PFSK-1 (cell line): ENCODE measurements at regions not wholly inside any gene's neighbourhood (a gene's known extent, or its start where the extent isn't known, plus 50 kb on each side); places are given as distances from the start of the nearest gene placed in this dataset.

Experiments
- FOXP2 ChIP-seq: optimal IDR thresholded peaks from 2 replicates; pipeline ENCODE3; 2011; ENCODE audit warnings: borderline replicate concordance, control low read depth, inconsistent platforms; ENCODE audit not compliant: insufficient read depth; ENCODE audit errors: extremely low read length, extremely low read depth
- POLR2AphosphoS5 ChIP-seq: IDR thresholded peaks from 2 replicates; pipeline ENCODE4 v1.6.1; 2012; ENCODE audit warnings: low read depth, mild to moderate bottlenecking, control low read depth, low read length, moderate library complexity
- REST ChIP-seq, 2 experiments: IDR thresholded peaks; 2 replicates each; pipeline versions ENCODE4 v1.6.1 to v1.8.0; 2011 to 2012; ENCODE audit warnings: low read depth in 2 of 2, low read length in 2 of 2, control low read depth in 1 of 2, inconsistent platforms in 1 of 2, mild to moderate bottlenecking in 1 of 2, moderate library complexity in 1 of 2; ENCODE audit not compliant: insufficient read depth in 1 of 2
- SIN3A ChIP-seq: IDR thresholded peaks from 2 replicates; pipeline ENCODE4 v1.6.1; 2012; ENCODE audit warnings: mild to moderate bottlenecking, low read length, moderate library complexity, borderline replicate concordance; ENCODE audit not compliant: insufficient read depth
- TAF1 ChIP-seq: IDR thresholded peaks from 2 replicates; pipeline ENCODE4 v1.6.1; 2012; ENCODE audit warnings: low read length, control low read depth, borderline replicate concordance; ENCODE audit not compliant: insufficient read depth

GRCh38 chr21:19468991-19469715 is 1065.6 kb upstream of the TMPRSS15 start:
- TF ChIP-seq POLR2AphosphoS5, result no peak
- no peak for TF ChIP-seq TAF1
- no peak for TF ChIP-seq SIN3A
- no peak for TF ChIP-seq FOXP2
- TF ChIP-seq REST (IDR thresholded peaks at IDR 0.05; ENCODE audit: insufficient read depth in 1 of 2, low read depth in 2 of 2, low read length in 2 of 2), result no peak

DNA sequence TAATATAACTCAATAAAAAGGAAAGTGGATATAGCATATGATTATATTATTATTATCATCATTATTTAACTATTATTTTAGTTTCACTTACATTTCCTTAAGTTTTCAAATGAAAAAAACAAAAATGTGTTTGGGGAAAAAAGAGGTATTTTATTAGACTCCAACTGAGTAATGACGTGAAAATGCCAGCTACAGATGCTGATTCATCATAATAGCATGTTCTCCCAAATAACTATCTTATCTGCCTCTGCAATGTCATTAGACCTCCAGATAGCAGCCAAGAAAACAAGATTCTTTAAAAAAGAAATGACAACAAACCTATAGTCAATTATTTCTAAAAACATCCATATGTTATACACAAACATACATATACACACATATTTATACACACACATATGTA is 1071.9 kb upstream of the TMPRSS15 start:
- no peak for TF ChIP-seq REST (IDR thresholded peaks at IDR 0.05; ENCODE audit: insufficient read depth in 1 of 2, low read depth in 2 of 2, low read length in 2 of 2)
- TF ChIP-seq SIN3A, result no peak
- TF ChIP-seq TAF1, result no peak
- no peak for TF ChIP-seq FOXP2
- TF ChIP-seq POLR2AphosphoS5, result no peak

DNA sequence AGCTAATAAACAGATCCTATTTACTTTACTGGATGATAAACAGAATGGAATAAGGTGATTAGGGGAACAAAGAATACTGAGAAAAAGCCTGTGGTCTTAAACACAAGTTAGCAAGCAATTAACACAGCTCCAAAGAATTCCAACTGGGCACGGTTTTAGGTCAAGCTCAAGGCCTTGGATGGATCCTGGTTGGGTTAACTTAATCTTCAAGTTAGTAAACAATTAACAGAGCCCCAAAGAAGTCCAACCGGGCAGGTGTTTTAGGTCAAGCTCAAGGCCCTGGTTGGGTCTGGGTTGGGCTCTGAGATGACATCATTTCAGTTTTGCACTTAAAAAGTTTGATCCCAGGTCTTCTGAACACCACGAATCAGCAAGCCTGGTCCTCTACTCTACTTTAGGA is 1086.3 kb upstream of the TMPRSS15 start:
- TF ChIP-seq FOXP2, result no peak
- TF ChIP-seq TAF1, result no peak
- no peak for TF ChIP-seq REST (IDR thresholded peaks at IDR 0.05; ENCODE audit: insufficient read depth in 1 of 2, low read depth in 2 of 2, low read length in 2 of 2)
- no peak for TF ChIP-seq POLR2AphosphoS5
- no peak for TF ChIP-seq SIN3A

GRCh38 chr21:19490481-19490880 is 1086.9 kb upstream of the TMPRSS15 start:
- TF ChIP-seq REST (IDR thresholded peaks at IDR 0.05; ENCODE audit: insufficient read depth in 1 of 2, low read depth in 2 of 2, low read length in 2 of 2) (no peak), SIN3A (no peak), TAF1 (no peak), POLR2AphosphoS5 (no peak)

DNA sequence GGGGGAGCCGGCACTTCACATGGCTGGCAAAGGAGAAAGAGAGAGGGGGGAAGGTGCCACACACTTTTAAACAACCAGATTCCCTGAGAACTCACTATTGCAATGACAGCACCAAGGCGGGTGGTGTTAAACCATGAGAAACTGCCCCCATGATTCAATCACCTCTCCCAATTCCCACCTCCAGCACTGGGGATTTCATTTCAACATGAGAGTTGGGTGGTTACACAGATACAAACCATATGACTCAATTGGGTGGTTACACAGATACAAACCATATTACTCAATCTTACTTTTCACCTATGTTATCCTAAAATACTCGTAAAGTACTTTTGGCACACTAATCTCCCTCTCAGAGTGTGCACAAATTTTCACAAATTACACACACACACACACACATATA is 1097.5 kb upstream of the TMPRSS15 start:
- TF ChIP-seq REST (IDR thresholded peaks at IDR 0.05; ENCODE audit: insufficient read depth in 1 of 2, low read depth in 2 of 2, low read length in 2 of 2), result no peak
- TF ChIP-seq TAF1, result no peak
- no peak for TF ChIP-seq POLR2AphosphoS5
- TF ChIP-seq SIN3A, result no peak
- no peak for TF ChIP-seq FOXP2
